MM.1S (cell line): ENCODE measurements at regions not wholly inside any gene's neighbourhood (a gene's known extent, or its start where the extent isn't known, plus 50 kb on each side); places are given as distances from the start of the nearest gene placed in this dataset.

Experiments used
- DNase-seq: peaks from one replicate; pipeline ENCODE4 v3.0.0-alpha.2; 2015
- H2AFZ ChIP-seq: fragments of 300-600 bp; sonication (generic); 2 replicates; pipeline ENCODE4 v1.6.0; 2016; ENCODE audit warnings: antibody characterized with exemption, low read length
- H3F3A ChIP-seq: fragments of 300-600 bp; sonication (generic); 2 replicates; pipeline ENCODE4 v1.6.1; 2016; ENCODE audit warnings: mild to moderate bottlenecking, antibody characterized with exemption, low read length, moderate library complexity, mixed read lengths; ENCODE audit not compliant: insufficient read depth
- H3K27ac ChIP-seq: fragments of 300-600 bp; sonication (generic); 2 replicates; pipeline ENCODE4 v1.5.1; 2016; ENCODE audit warnings: mild to moderate bottlenecking, low read length
- H3K27me3 ChIP-seq: fragments of 300-600 bp; sonication (generic); replicated peaks from 2 replicates; pipeline ENCODE4 v1.6.0; 2016; ENCODE audit warnings: low read length; ENCODE audit not compliant: insufficient read depth
- H3K36me3 ChIP-seq: fragments of 300-600 bp; sonication (generic); replicated peaks from 2 replicates; pipeline ENCODE4 v1.6.1; 2016; ENCODE audit warnings: mild to moderate bottlenecking, low read length, mixed read lengths; ENCODE audit not compliant: insufficient read depth
- H3K4me1 ChIP-seq: fragments of 300-600 bp; sonication (generic); 2 replicates; pipeline ENCODE4 v1.6.1; 2016; ENCODE audit warnings: low read length, mixed read lengths
- H3K4me2 ChIP-seq: fragments of 300-600 bp; sonication (generic); 2 replicates; pipeline ENCODE4 v1.6.0; 2016; ENCODE audit warnings: low read depth, low read length
- H3K4me3 ChIP-seq: fragments of 300-600 bp; sonication (generic); 2 replicates; pipeline ENCODE4 v1.5.1; 2016; ENCODE audit warnings: low read length, mixed read lengths
- H3K79me2 ChIP-seq: fragments of 300-600 bp; sonication (generic); 2 replicates; pipeline ENCODE4 v1.6.1; 2016; ENCODE audit warnings: mixed run types, low read length, mixed read lengths
- H3K9ac ChIP-seq: fragments of 300-600 bp; sonication (generic); 2 replicates; pipeline ENCODE4 v1.6.1; 2016; ENCODE audit warnings: low read length, mixed read lengths
- H3K9me2 ChIP-seq: fragments of 300-600 bp; sonication (generic); replicated peaks from 2 replicates; pipeline ENCODE4 v1.6.1; 2016; ENCODE audit warnings: mild to moderate bottlenecking, low read length, mixed read lengths; ENCODE audit not compliant: insufficient read depth
- H3K9me3 ChIP-seq: fragments of 300-600 bp; sonication (generic); replicated peaks from 2 replicates; pipeline ENCODE4 v1.6.1; 2016; ENCODE audit warnings: mild to moderate bottlenecking, low read length, mixed read lengths; ENCODE audit not compliant: insufficient read depth
- H4K20me1 ChIP-seq: fragments of 300-600 bp; sonication (generic); 2 replicates; pipeline ENCODE4 v1.6.1; 2016; ENCODE audit warnings: mild to moderate bottlenecking, low read length, moderate library complexity, mixed read lengths; ENCODE audit not compliant: insufficient read depth
- CTCF ChIP-seq: fragments of 300-600 bp; sonication (generic); IDR thresholded peaks from 2 replicates; pipeline ENCODE4 v1.5.1; 2016; ENCODE audit warnings: antibody characterized with exemption, low read length, mixed read lengths
- EZH2 ChIP-seq: fragments of 300-600 bp; sonication (generic); optimal IDR thresholded peaks from 2 replicates; pipeline ENCODE3; 2017; ENCODE audit warnings: low read depth, mild to moderate bottlenecking, antibody characterized with exemption, low read length, mixed read lengths
- EZH2phosphoT487 ChIP-seq: fragments of 300-600 bp; sonication (generic); IDR thresholded peaks from 2 replicates; pipeline ENCODE4 v1.6.1; 2018; ENCODE audit warnings: antibody characterized with exemption, low read length

- no peak for DNase-seq
- no peaks in the 10 kb centered on the region for H3K27me3 ChIP-seq
- no peaks in the 10 kb centered on the region for H3K9me3 ChIP-seq
- no peaks in the 10 kb centered on the region for H3K79me2 ChIP-seq
- H3K4me2 ChIP-seq, result no peak overlapping the region
- no peak for TF ChIP-seq EZH2phosphoT487
- TF ChIP-seq EZH2, result no peak
- no peak for TF ChIP-seq CTCF
- H3K9ac ChIP-seq, result no peak overlapping the region
- H4K20me1 ChIP-seq, result no peaks in the 10 kb centered on the region
- H3F3A ChIP-seq, result no peaks in the 10 kb centered on the region
- no peak overlapping the region for H2AFZ ChIP-seq
- H3K36me3 ChIP-seq, result no peaks in the 10 kb centered on the region
- H3K4me3 ChIP-seq, result no peak overlapping the region
- H3K9me2 ChIP-seq, result no peaks in the 10 kb centered on the region
- H3K4me1 ChIP-seq, result no peaks in the 10 kb centered on the region
- H3K27ac ChIP-seq, result no peak overlapping the region
These were observed 838.2 kb upstream of the POM121L12 start for GRCh38 chr7:52197221-52197620.

- no peak overlapping the region for H3K27ac ChIP-seq
- no peaks in the 10 kb centered on the region for H3K9me3 ChIP-seq
- H3K9ac ChIP-seq, result no peak overlapping the region
- H3K4me3 ChIP-seq, result no peak overlapping the region
- H4K20me1 ChIP-seq, result no peaks in the 10 kb centered on the region
- no peaks in the 10 kb centered on the region for H3K36me3 ChIP-seq
- TF ChIP-seq EZH2 (no peak), EZH2phosphoT487 (no peak), CTCF (no peak)
- H2AFZ ChIP-seq, result no peak overlapping the region
- H3F3A ChIP-seq, result no peaks in the 10 kb centered on the region
- H3K79me2 ChIP-seq, result no peaks in the 10 kb centered on the region
- no peak for DNase-seq
- no peaks in the 10 kb centered on the region for H3K4me1 ChIP-seq
- H3K4me2 ChIP-seq, result no peak overlapping the region
- no peaks in the 10 kb centered on the region for H3K9me2 ChIP-seq
- H3K27me3 ChIP-seq, result no peaks in the 10 kb centered on the region
These were observed 839.8 kb upstream of the POM121L12 start for GRCh38 chr7:52195664-52196063.

- TF ChIP-seq EZH2 (no peak), CTCF (no peak), EZH2phosphoT487 (no peak)
- no peaks in the 10 kb centered on the region for H3K9me2 ChIP-seq
- H3K79me2 ChIP-seq, result no peaks in the 10 kb centered on the region
- DNase-seq, result no peak
- H3F3A ChIP-seq, result no peaks in the 10 kb centered on the region
- no peaks in the 10 kb centered on the region for H3K36me3 ChIP-seq
- H3K4me2 ChIP-seq, result no peak overlapping the region
- no peak overlapping the region for H3K4me3 ChIP-seq
- H2AFZ ChIP-seq, result no peak overlapping the region
- no peaks in the 10 kb centered on the region for H4K20me1 ChIP-seq
- H3K9ac ChIP-seq, result no peak overlapping the region
- no peak overlapping the region for H3K27ac ChIP-seq
- H3K27me3 ChIP-seq, result no peaks in the 10 kb centered on the region
- no peaks in the 10 kb centered on the region for H3K9me3 ChIP-seq
- H3K4me1 ChIP-seq, result no peaks in the 10 kb centered on the region
These were observed 846.2 kb upstream of the POM121L12 start for GRCh38 chr7:52189153-52189778.
